Activated naive CD4-positive, alpha-beta T cell treated with anti-CD3 and anti-CD28 coated beads, Interleukin-2, amount 10 ng/mL, durations not matched to agents 7 days and 5 days (primary cell): ENCODE measurements at regions not wholly inside any gene's neighbourhood (a gene's known extent, or its start where the extent isn't known, plus 50 kb on each side); places are given as distances from the start of the nearest gene placed in this dataset.

Experiments used
- CTCF ChIA-PET: fragments of 350-600 bp; sonication (Branson Sonifier 250); formaldehyde crosslinking; loops from one replicate; lab custom pipeline; 2021; ENCODE audit warnings: antibody characterized with exemption; lab: Charles Lee
- DNase-seq: peaks from one replicate; pipeline ENCODE4 v3.0.0-alpha.2; 2020
- H3K27ac Mint-ChIP-seq: one replicate; pipeline ENCODE4 v1.8.0; 2021; ENCODE audit warnings: mild to moderate bottlenecking, moderate library complexity, mixed read lengths
- H3K27me3 Mint-ChIP-seq: one replicate; pipeline ENCODE4 v1.8.0; 2021; ENCODE audit warnings: mild to moderate bottlenecking, mixed read lengths
- H3K36me3 Mint-ChIP-seq: one replicate; pipeline ENCODE4 v1.8.0; 2021; ENCODE audit warnings: mixed read lengths
- H3K4me1 Mint-ChIP-seq: one replicate; pipeline ENCODE4 v1.8.0; 2021; ENCODE audit warnings: mixed read lengths
- H3K4me3 Mint-ChIP-seq: one replicate; pipeline ENCODE4 v1.8.0; 2021; ENCODE audit warnings: mild to moderate bottlenecking, moderate library complexity, mixed read lengths
- H3K9me3 Mint-ChIP-seq: one replicate; pipeline ENCODE4 v1.8.0; 2021; ENCODE audit warnings: mixed read lengths

GRCh38 chr1:80767711-80768110 is 1033.0 kb upstream of the ADGRL2 start:
- DNase-seq, result no peak
- Mint-ChIP-seq H3K27ac (no peak overlapping the region), H3K36me3 (no peaks in the 10 kb centered on the region), H3K27me3 (no peaks in the 10 kb centered on the region), H3K4me3 (no peak overlapping the region), H3K9me3 (peaks cover 2% of the 10 kb centered on the region), H3K4me1 (no peaks in the 10 kb centered on the region)
- CTCF ChIA-PET, result no interaction called here

DNA sequence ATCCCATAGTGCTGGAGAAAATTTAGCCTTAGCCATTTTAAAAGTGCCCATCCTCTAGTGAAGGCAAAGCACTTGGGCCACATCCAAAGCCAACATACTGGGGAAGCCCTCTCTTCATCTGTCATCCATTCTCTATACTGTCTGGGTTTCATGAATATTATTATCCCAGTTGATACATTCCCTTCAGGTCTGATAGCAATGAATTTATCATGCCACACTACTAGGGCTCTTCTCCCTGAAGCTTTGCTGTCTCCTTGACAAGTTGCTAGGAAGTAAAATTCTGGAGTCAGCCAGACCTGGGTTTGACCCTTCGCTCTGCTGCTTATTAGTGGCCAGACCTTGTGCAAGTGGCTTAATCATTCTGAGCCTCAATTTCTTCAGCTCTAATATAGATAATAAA is 1041.4 kb upstream of the ADGRL2 start:
- H3K9me3 Mint-ChIP-seq, result peaks cover 2% of the 10 kb centered on the region
- H3K36me3 Mint-ChIP-seq, result no peaks in the 10 kb centered on the region
- H3K27me3 Mint-ChIP-seq, result no peaks in the 10 kb centered on the region
- H3K4me1 Mint-ChIP-seq, result no peaks in the 10 kb centered on the region
- no peak for DNase-seq
- no peak overlapping the region for H3K27ac Mint-ChIP-seq
- CTCF ChIA-PET, result no interaction called here
- no peak overlapping the region for H3K4me3 Mint-ChIP-seq

DNA sequence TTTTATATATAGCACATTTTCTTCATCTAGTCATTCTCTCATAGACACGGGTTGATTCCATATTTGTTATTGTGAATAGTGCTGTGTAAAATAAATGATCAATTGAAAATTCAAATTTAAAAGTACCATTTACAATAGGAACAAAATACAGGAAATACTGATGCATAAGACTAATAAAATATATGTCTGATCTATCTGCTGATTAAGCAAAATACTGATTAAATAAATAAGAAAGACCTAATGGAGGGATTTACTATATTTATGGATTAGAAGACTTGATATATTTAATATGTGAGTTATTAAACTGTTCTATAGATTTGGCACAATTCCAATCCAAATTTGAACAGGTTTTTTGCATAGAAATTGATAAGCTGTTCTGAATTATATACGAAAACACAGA is 1044.8 kb upstream of the ADGRL2 start:
- no peak for DNase-seq
- H3K9me3 Mint-ChIP-seq, result peaks cover 2% of the 10 kb centered on the region
- H3K4me3 Mint-ChIP-seq, result no peak overlapping the region
- CTCF ChIA-PET, result no interaction called here
- H3K27ac Mint-ChIP-seq, result no peak overlapping the region
- no peaks in the 10 kb centered on the region for H3K36me3 Mint-ChIP-seq
- H3K4me1 Mint-ChIP-seq, result no peaks in the 10 kb centered on the region
- H3K27me3 Mint-ChIP-seq, result no peaks in the 10 kb centered on the region

- CTCF ChIA-PET, result no interaction called here
- no peaks in the 10 kb centered on the region for H3K27me3 Mint-ChIP-seq
- no peak overlapping the region for H3K27ac Mint-ChIP-seq
- H3K4me3 Mint-ChIP-seq, result no peak overlapping the region
- no peak for DNase-seq
- no peaks in the 10 kb centered on the region for H3K4me1 Mint-ChIP-seq
- H3K9me3 Mint-ChIP-seq, result peaks cover 7% of the 10 kb centered on the region
- no peaks in the 10 kb centered on the region for H3K36me3 Mint-ChIP-seq
Observed at GRCh38 chr1:80751204-80751603, 1049.5 kb upstream of the ADGRL2 start.

- no peaks in the 10 kb centered on the region for H3K4me1 Mint-ChIP-seq
- H3K27me3 Mint-ChIP-seq, result no peaks in the 10 kb centered on the region
- no peak overlapping the region for H3K4me3 Mint-ChIP-seq
- H3K9me3 Mint-ChIP-seq, result peaks cover 11% of the 10 kb centered on the region
- H3K36me3 Mint-ChIP-seq, result no peaks in the 10 kb centered on the region
- CTCF ChIA-PET, result no interaction called here
- no peak for DNase-seq
- no peak overlapping the region for H3K27ac Mint-ChIP-seq
Observed at GRCh38 chr1:80731241-80731894, 1069.4 kb upstream of the ADGRL2 start.

DNA sequence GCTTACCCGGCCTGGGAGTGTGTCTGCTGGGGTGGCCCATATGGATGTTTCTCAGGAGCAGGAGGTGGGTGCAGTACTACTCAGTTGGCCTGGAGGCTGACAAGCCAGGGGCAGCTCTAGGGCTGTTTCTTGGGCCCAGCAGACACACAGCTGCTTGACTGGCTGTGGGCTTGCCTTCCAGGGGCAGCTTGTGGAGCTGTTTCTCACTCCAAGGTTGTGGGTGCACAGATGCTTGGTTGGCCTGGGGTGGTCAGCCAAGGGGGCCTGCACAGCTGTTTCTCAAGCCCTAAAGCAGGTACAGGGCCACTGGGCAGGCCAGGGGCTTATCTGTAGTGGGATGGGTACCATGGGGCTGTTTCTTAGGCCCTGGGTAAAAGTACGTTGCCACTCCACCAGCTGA is 1078.1 kb upstream of the ADGRL2 start:
- Mint-ChIP-seq H3K4me3 (no peak overlapping the region), H3K4me1 (no peaks in the 10 kb centered on the region), H3K36me3 (no peaks in the 10 kb centered on the region), H3K27me3 (no peaks in the 10 kb centered on the region), H3K27ac (no peak overlapping the region), H3K9me3 (peaks cover 7% of the 10 kb centered on the region)
- no peak for DNase-seq
- CTCF ChIA-PET, result no interaction called here

DNA sequence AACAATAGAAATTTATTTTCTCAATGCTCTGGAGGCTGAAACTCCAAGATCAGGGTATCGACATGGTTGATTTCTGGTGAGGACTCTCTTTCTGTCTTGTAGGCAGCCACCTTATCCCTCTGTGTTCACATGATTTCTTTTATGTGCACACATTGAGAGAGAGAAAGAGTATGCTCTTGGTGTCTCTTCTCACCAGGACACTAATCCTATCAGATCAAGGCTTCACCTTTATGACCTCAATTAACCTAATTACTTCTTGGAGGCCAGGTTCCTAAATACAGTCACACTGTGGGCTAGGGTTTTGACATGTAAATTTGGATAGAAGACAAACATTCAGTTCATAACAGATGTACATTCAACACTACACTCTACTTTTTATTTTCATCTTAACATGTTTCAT is 1094.2 kb upstream of the ADGRL2 start:
- CTCF ChIA-PET, result interaction anchor here (0.7 kb wide), 1 partner anchor 19 kb away, joined by 3 read pairs; no protein-coding TSS in a partner anchor
- Mint-ChIP-seq H3K27ac (no peak overlapping the region), H3K27me3 (no peaks in the 10 kb centered on the region), H3K9me3 (peaks cover 2% of the 10 kb centered on the region), H3K36me3 (no peaks in the 10 kb centered on the region), H3K4me1 (no peaks in the 10 kb centered on the region), H3K4me3 (no peak overlapping the region)
- DNase-seq, result no peak

GRCh38 chr1:80678438-80678837 is 1122.3 kb upstream of the ADGRL2 start:
- Mint-ChIP-seq H3K4me3 (no peak overlapping the region), H3K36me3 (no peaks in the 10 kb centered on the region), H3K4me1 (no peaks in the 10 kb centered on the region), H3K27ac (no peak overlapping the region), H3K9me3 (peaks cover 8% of the 10 kb centered on the region), H3K27me3 (no peaks in the 10 kb centered on the region)
- no peak for DNase-seq
- CTCF ChIA-PET, result no interaction called here

- H3K27ac Mint-ChIP-seq, result no peak overlapping the region
- no peaks in the 10 kb centered on the region for H3K27me3 Mint-ChIP-seq
- H3K4me3 Mint-ChIP-seq, result no peak overlapping the region
- H3K36me3 Mint-ChIP-seq, result no peaks in the 10 kb centered on the region
- peaks cover 4% of the 10 kb centered on the region for H3K9me3 Mint-ChIP-seq
- no peak for DNase-seq
- CTCF ChIA-PET, result no interaction called here
- H3K4me1 Mint-ChIP-seq, result no peaks in the 10 kb centered on the region
Observed at GRCh38 chr1:80675454-80675853, 1125.3 kb upstream of the ADGRL2 start.

DNA sequence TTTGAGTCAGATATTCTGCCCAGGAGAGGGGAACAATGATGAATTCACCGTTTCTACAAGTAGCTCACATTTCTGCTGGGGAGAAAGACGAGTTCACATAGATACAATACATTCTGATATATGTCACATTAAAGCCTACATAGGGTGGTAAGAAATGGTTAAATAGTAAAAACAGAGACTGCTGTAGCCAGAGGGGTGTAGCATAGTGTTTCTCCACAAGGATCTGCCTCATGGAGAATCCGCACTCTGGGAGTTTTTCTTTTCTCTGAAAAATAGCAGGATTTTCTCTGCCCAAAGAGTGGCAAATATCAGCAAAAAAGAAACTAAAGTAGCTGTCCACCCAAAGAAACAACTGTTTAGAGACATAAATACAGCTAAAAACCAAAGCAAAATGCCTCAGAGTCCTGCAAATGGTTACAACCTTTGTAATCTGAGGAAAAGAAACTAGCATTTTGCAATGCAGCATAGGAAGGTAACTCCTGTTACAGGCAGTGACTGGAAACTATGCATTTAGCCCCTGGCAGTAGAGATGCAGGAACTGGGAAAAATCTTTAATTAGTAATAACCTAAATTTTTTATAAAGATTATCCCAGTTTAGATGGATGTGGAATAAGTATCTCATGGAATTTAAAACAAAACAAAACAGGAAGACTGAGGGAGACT is 1126.7 kb upstream of the ADGRL2 start:
- CTCF ChIA-PET, result no interaction called here
- no peaks in the 10 kb centered on the region for H3K36me3 Mint-ChIP-seq
- peaks cover 4% of the 10 kb centered on the region for H3K9me3 Mint-ChIP-seq
- H3K27ac Mint-ChIP-seq, result no peak overlapping the region
- no peaks in the 10 kb centered on the region for H3K4me1 Mint-ChIP-seq
- no peak overlapping the region for H3K4me3 Mint-ChIP-seq
- H3K27me3 Mint-ChIP-seq, result no peaks in the 10 kb centered on the region
- DNase-seq, result no peak

DNA sequence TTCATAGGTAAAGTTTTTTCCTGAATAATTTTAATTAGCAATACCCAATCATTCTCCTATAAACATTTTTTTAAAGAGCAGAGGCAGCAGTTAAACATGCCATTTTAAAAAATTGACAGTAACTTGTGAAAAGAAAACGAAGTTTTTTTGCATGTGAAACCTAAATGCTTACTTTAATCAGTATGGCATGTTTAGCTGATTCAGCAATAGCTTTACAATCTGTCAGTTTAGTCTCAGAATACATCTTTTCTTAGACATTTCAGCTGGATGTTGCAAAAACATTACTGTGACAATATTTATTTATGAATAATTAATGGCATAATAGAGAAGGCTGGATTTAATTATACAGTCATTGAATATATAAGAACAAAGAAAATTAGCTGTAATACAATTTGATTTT is 1132.4 kb upstream of the ADGRL2 start:
- no peak for DNase-seq
- no peaks in the 10 kb centered on the region for H3K27me3 Mint-ChIP-seq
- H3K4me3 Mint-ChIP-seq, result no peak overlapping the region
- no peaks in the 10 kb centered on the region for H3K36me3 Mint-ChIP-seq
- CTCF ChIA-PET, result no interaction called here
- no peaks in the 10 kb centered on the region for H3K4me1 Mint-ChIP-seq
- H3K9me3 Mint-ChIP-seq, result no peaks in the 10 kb centered on the region
- no peak overlapping the region for H3K27ac Mint-ChIP-seq

GRCh38 chr1:80666073-80666472 is 1134.7 kb upstream of the ADGRL2 start:
- Mint-ChIP-seq H3K4me1 (no peaks in the 10 kb centered on the region), H3K27ac (no peak overlapping the region), H3K27me3 (no peaks in the 10 kb centered on the region), H3K36me3 (no peaks in the 10 kb centered on the region), H3K9me3 (no peaks in the 10 kb centered on the region), H3K4me3 (no peak overlapping the region)
- DNase-seq, result no peak
- CTCF ChIA-PET, result no interaction called here

GRCh38 chr1:80659161-80659560 is 1141.6 kb upstream of the ADGRL2 start:
- CTCF ChIA-PET, result no interaction called here
- H3K9me3 Mint-ChIP-seq, result peaks cover 4% of the 10 kb centered on the region
- no peaks in the 10 kb centered on the region for H3K36me3 Mint-ChIP-seq
- no peak overlapping the region for H3K27ac Mint-ChIP-seq
- H3K4me3 Mint-ChIP-seq, result no peak overlapping the region
- H3K27me3 Mint-ChIP-seq, result no peaks in the 10 kb centered on the region
- H3K4me1 Mint-ChIP-seq, result no peaks in the 10 kb centered on the region
- DNase-seq, result no peak

DNA sequence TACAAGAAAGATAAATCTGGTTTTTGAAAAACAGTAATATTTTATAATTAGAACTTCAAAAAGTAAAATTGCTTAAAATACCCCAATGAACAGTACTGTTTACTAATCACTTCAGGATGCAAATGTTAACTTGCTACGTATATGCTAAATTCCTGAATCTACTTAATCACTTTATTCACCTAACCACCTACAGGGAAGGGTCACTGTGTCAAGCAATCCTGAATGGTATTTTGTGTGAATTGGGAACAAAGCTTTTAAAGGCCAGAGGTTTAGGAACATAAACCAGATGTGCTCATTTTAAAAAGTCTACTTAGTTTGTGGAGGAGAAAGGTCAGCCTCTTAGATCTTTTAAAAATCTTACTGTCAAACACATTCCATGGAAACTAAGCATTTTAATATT is 1143.0 kb upstream of the ADGRL2 start:
- no peak for DNase-seq
- H3K36me3 Mint-ChIP-seq, result no peaks in the 10 kb centered on the region
- H3K9me3 Mint-ChIP-seq, result peaks cover 6% of the 10 kb centered on the region
- no peak overlapping the region for H3K27ac Mint-ChIP-seq
- no peaks in the 10 kb centered on the region for H3K4me1 Mint-ChIP-seq
- H3K27me3 Mint-ChIP-seq, result no peaks in the 10 kb centered on the region
- no peak overlapping the region for H3K4me3 Mint-ChIP-seq
- CTCF ChIA-PET, result no interaction called here

DNA sequence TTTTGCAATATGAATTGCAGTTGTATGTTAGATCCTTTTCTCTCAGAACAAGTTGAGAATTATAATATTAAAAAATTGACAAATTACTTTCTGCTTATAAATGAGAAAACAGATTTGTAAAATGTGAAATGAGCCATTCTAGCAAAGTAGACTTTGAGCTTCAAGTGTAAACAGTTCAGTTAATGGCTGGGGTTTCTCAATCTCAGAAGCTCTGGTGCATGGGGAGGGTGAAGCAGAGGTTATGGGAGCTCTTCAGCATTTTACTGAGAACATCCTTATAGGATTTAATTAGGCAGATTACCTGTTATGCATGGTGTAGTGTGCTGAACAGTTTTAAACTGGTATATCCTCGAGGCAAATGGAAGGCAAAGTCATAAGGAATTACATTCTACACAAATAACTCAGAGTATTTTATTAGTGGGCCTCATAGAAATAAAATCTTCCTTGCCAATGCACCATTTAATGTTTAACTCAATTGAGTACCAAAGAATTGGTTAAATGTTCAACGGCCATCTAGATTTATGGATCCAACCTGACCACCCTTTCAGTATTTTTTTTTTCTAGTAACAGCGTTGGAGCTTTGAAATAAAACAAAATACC is 1143.6 kb upstream of the ADGRL2 start:
- H3K4me3 Mint-ChIP-seq, result no peak overlapping the region
- CTCF ChIA-PET, result no interaction called here
- DNase-seq, result no peak
- no peaks in the 10 kb centered on the region for H3K27me3 Mint-ChIP-seq
- H3K36me3 Mint-ChIP-seq, result no peaks in the 10 kb centered on the region
- H3K9me3 Mint-ChIP-seq, result peaks cover 6% of the 10 kb centered on the region
- H3K4me1 Mint-ChIP-seq, result no peaks in the 10 kb centered on the region
- no peak overlapping the region for H3K27ac Mint-ChIP-seq
